Esophagus muscularis mucosa (tissue), 3 donors: ENCODE measurements at regions not wholly inside any gene's neighbourhood (a gene's known extent, or its start where the extent isn't known, plus 50 kb on each side); places are given as distances from the start of the nearest gene placed in this dataset.

Source experiments
- POLR2A ChIP-seq: fragments of 450-650 bp; IDR thresholded peaks from one replicate; pipeline ENCODE4 v1.6.1; 2017; ENCODE audit warnings: antibody characterized with exemption, moderate library complexity, mild to moderate bottlenecking, low read depth
- POLR2AphosphoS5 ChIP-seq, 2 donors: sonication (generic); formaldehyde crosslinking; IDR thresholded peaks; one replicate each; pipeline ENCODE4 v1.6.1; 2017; ENCODE audit warnings: antibody characterized with exemption in 2 of 2
- TF ChIP-seq, protein P1 (sequence below), 3 experiments: fragments of 200-600 bp in 2 of 3; fragments of 450-650 bp in 1 of 3; sonication (generic) in 2 of 3; IDR thresholded peaks; one replicate each; pipeline ENCODE4 v1.5.1; 2017 to 2019; ENCODE audit warnings: antibody characterized with exemption in 3 of 3, mild to moderate bottlenecking in 2 of 3, moderate library complexity in 1 of 3

DNA sequence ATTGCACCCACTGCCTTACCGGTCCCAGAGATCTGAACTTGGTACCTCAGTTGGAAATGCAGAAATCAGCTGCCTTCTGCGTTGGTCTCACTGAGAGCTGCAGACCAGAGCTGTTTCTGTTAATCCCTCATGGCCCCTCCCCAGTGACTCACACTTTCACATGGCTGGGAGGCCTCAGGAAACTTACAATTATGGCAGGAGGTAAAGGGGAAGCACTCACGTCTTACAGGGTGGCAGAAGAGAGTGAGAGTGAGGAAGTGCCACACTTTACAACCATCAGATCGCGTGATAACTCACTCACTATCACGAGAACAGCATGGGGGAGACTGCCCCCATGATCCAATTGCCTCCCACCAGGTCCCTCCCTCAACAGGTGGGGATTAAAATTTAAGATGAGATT, 648.5 kb downstream of the MTRR start:
- TF ChIP-seq POLR2A (no peak), POLR2AphosphoS5 (IDR thresholded peaks at IDR 0.05) (no peak)
- TF ChIP-seq, protein P1, sequence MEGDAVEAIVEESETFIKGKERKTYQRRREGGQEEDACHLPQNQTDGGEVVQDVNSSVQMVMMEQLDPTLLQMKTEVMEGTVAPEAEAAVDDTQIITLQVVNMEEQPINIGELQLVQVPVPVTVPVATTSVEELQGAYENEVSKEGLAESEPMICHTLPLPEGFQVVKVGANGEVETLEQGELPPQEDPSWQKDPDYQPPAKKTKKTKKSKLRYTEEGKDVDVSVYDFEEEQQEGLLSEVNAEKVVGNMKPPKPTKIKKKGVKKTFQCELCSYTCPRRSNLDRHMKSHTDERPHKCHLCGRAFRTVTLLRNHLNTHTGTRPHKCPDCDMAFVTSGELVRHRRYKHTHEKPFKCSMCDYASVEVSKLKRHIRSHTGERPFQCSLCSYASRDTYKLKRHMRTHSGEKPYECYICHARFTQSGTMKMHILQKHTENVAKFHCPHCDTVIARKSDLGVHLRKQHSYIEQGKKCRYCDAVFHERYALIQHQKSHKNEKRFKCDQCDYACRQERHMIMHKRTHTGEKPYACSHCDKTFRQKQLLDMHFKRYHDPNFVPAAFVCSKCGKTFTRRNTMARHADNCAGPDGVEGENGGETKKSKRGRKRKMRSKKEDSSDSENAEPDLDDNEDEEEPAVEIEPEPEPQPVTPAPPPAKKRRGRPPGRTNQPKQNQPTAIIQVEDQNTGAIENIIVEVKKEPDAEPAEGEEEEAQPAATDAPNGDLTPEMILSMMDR (IDR thresholded peaks at IDR 0.05) = no peak
